Dendritic cell treated with granulocyte-macrophage colony-stimulating factor and Interleukin-4, amounts not matched to agents 40 ng/mL and 50 ng/mL, for 4 days (primary cell): ENCODE measurements at regions not wholly inside any gene's neighbourhood (a gene's known extent, or its start where the extent isn't known, plus 50 kb on each side); places are given as distances from the start of the nearest gene placed in this dataset.

Source experiments
- H3K27ac Mint-ChIP-seq: one replicate; pipeline ENCODE4 v1.8.0; 2022; ENCODE audit warnings: mild to moderate bottlenecking, mixed read lengths
- H3K27me3 Mint-ChIP-seq: one replicate; pipeline ENCODE4 v1.8.0; 2022; ENCODE audit warnings: mild to moderate bottlenecking, mixed read lengths
- H3K36me3 Mint-ChIP-seq: one replicate; pipeline ENCODE4 v1.8.0; 2022; ENCODE audit warnings: low read depth, mixed read lengths
- H3K4me1 Mint-ChIP-seq: one replicate; pipeline ENCODE4 v1.8.0; 2022; ENCODE audit warnings: low read depth, mixed read lengths
- H3K4me3 Mint-ChIP-seq: one replicate; pipeline ENCODE4 v1.8.0; 2022; ENCODE audit warnings: mild to moderate bottlenecking, moderate library complexity, mixed read lengths
- H3K9me3 Mint-ChIP-seq: one replicate; pipeline ENCODE4 v1.8.0; 2022; ENCODE audit warnings: mixed read lengths
- intact Hi-C: fragments of 100-400 bp; cut with micrococcal nuclease; formaldehyde crosslinking; loops from one replicate; pipeline ENCODE4 v1.15.0; 2022

- H3K27me3 Mint-ChIP-seq = peaks cover 3% of the 10 kb centered on the region
- no peak overlapping the region for H3K27ac Mint-ChIP-seq
- H3K36me3 Mint-ChIP-seq = no peaks in the 10 kb centered on the region
- H3K9me3 Mint-ChIP-seq = no peaks in the 10 kb centered on the region
- H3K4me3 Mint-ChIP-seq = no peak overlapping the region
- H3K4me1 Mint-ChIP-seq = no peaks in the 10 kb centered on the region
- intact Hi-C loops = no loop called here
Observed at GRCh38 chr21:37967036-37967435, 50.8 kb upstream of the KCNJ6 start.

- Mint-ChIP-seq H3K9me3 (no peaks in the 10 kb centered on the region), H3K36me3 (no peaks in the 10 kb centered on the region), H3K4me3 (no peak overlapping the region), H3K27me3 (peaks cover 3% of the 10 kb centered on the region), H3K27ac (no peak overlapping the region), H3K4me1 (no peaks in the 10 kb centered on the region)
- intact Hi-C loops = no loop called here
Observed at GRCh38 chr21:37968744-37969143, 52.5 kb upstream of the KCNJ6 start.

GRCh38 chr21:37970548-37970947 is 54.3 kb upstream of the KCNJ6 start:
- H3K9me3 Mint-ChIP-seq = no peaks in the 10 kb centered on the region
- H3K36me3 Mint-ChIP-seq = no peaks in the 10 kb centered on the region
- peaks cover 4% of the 10 kb centered on the region for H3K27me3 Mint-ChIP-seq
- intact Hi-C loops = no loop called here
- no peak overlapping the region for H3K27ac Mint-ChIP-seq
- H3K4me1 Mint-ChIP-seq = no peaks in the 10 kb centered on the region
- no peak overlapping the region for H3K4me3 Mint-ChIP-seq

DNA sequence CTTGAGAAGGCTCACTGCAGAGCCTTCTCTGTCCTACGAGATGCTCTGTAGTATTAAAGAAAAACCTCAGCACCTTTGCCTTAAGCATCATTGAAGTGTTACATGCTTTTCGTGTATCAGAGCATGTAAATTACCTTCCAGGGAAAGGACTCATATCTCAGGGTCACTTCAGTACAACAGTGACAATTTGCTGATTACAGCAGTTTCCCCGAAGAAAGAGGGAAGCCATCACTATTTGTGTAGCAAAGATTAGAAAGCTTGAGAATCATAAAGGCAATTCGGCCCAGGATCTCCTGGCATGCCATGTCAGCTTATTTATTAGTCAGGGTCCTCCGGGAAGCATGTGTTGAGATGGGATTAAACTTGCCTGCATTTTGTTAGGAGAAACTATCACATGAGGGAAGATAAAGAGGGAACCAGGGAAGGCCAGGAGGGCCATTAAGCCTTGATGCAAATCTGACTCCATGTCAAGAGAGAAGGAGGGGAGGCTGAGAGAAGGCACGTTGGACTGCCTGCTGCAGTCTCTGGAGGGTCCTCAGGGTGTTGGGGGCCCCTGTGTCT is 55.2 kb upstream of the KCNJ6 start:
- Mint-ChIP-seq H3K4me3 (no peak overlapping the region), H3K27ac (no peak overlapping the region), H3K4me1 (no peaks in the 10 kb centered on the region), H3K36me3 (no peaks in the 10 kb centered on the region), H3K9me3 (no peaks in the 10 kb centered on the region), H3K27me3 (peaks cover 4% of the 10 kb centered on the region)
- intact Hi-C loops = no loop called here

DNA sequence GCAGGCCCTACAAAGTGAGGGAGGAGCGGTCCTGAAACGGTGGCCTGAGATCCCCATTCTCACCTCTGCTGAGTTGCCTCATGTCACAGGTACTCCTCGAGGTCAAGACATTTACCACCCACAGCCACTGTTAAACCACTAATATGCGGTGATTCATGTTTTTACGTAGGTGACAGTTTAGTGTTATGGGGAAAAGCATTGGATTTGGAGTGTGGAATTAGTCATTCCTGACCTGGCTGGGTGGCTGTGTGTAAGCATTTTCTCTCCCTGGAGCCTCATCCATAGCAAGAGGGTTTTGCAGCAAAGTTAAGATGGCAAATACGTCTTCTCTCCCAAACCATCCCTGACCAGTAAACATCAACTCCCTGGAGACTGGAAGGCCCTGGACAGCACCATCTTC is 57.8 kb upstream of the KCNJ6 start:
- no peak overlapping the region for H3K27ac Mint-ChIP-seq
- H3K4me3 Mint-ChIP-seq = no peak overlapping the region
- intact Hi-C loops = no loop called here
- no peaks in the 10 kb centered on the region for H3K4me1 Mint-ChIP-seq
- no peaks in the 10 kb centered on the region for H3K9me3 Mint-ChIP-seq
- no peaks in the 10 kb centered on the region for H3K36me3 Mint-ChIP-seq
- H3K27me3 Mint-ChIP-seq = peaks cover 4% of the 10 kb centered on the region

GRCh38 chr21:37982496-37983318 is 66.5 kb upstream of the KCNJ6 start:
- Mint-ChIP-seq H3K36me3 (no peaks in the 10 kb centered on the region), H3K4me3 (no peak overlapping the region), H3K9me3 (no peaks in the 10 kb centered on the region), H3K27ac (no peak overlapping the region), H3K4me1 (no peaks in the 10 kb centered on the region), H3K27me3 (peaks cover 4% of the 10 kb centered on the region)
- intact Hi-C loops = no loop called here

DNA sequence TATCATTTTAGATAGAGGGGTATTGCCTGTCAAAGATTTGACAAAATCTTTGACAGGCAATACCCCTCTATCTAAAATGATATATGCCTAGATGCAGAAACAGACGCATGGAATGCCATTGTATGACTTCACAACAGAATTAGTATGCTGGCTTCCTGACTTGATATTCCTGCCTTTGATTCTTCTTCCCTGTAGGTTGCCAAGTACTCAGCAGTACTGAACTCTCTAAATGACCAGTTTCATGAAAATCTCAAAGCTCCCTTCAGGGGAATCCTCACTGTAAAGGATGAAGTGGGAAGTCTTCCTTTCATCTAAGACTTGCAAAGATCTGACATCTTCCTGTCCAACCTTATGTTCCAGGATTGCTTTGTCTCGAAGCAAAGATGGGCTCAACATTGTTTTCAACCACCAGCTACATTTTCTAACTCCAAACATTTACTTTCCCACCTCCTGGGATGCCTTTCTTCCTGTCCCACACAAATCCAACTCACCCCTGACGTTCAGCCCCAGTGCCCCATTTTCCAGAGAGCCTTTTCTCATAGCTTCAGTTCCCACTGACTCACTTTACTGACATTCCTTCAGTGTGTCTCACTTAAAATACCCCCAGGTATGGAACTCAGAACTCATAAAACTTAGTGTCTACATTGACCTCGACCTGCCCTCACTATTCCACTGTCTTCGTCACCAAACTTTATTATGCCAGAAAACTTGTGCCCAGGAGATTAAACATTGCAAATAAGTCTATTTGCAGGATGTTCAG is 67.3 kb upstream of the KCNJ6 start:
- intact Hi-C loops = no loop called here
- Mint-ChIP-seq H3K9me3 (no peaks in the 10 kb centered on the region), H3K4me1 (no peaks in the 10 kb centered on the region), H3K36me3 (no peaks in the 10 kb centered on the region), H3K27ac (no peak overlapping the region), H3K27me3 (peaks cover 4% of the 10 kb centered on the region), H3K4me3 (no peak overlapping the region)

DNA sequence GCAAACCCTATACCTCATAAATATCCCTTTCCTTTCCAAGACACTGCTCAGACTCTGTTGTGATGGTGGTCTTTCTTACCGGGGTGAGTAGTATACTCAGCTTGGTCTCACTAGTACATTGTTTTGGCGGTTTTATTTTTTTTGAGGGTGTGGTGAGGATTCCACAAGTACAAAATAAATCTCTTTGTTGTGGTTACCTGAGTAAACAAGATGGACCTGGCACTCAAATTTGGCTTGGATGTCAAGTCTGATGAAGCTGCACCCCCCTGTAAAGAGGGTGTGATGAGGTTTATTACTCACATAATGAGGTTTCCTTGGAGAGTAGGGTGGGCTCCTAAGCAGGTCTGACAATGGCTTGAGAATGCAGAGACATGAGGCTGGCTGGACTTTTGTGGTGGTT is 68.2 kb upstream of the KCNJ6 start:
- Mint-ChIP-seq H3K4me3 (no peak overlapping the region), H3K36me3 (no peaks in the 10 kb centered on the region)

GRCh38 chr21:37986000-37986399 is 69.7 kb upstream of the KCNJ6 start:
- H3K36me3 Mint-ChIP-seq = no peaks in the 10 kb centered on the region
- intact Hi-C loops = no loop called here
- H3K27me3 Mint-ChIP-seq = peaks cover 6% of the 10 kb centered on the region
- H3K9me3 Mint-ChIP-seq = no peaks in the 10 kb centered on the region
- H3K27ac Mint-ChIP-seq = no peak overlapping the region
- H3K4me3 Mint-ChIP-seq = no peak overlapping the region
- no peaks in the 10 kb centered on the region for H3K4me1 Mint-ChIP-seq

More for the DNA sequence above, 68.2 kb upstream of the KCNJ6 start:
- no peak overlapping the region for H3K27ac Mint-ChIP-seq
- H3K4me1 Mint-ChIP-seq = no peaks in the 10 kb centered on the region
- intact Hi-C loops = no loop called here
- peaks cover 4% of the 10 kb centered on the region for H3K27me3 Mint-ChIP-seq
- no peaks in the 10 kb centered on the region for H3K9me3 Mint-ChIP-seq

- Mint-ChIP-seq H3K27me3 (peaks cover 6% of the 10 kb centered on the region), H3K4me1 (no peaks in the 10 kb centered on the region), H3K36me3 (no peaks in the 10 kb centered on the region), H3K27ac (no peak overlapping the region), H3K9me3 (no peaks in the 10 kb centered on the region), H3K4me3 (no peak overlapping the region)
- intact Hi-C loops = no loop called here
Observed at GRCh38 chr21:37986751-37987399, 70.6 kb upstream of the KCNJ6 start.

DNA sequence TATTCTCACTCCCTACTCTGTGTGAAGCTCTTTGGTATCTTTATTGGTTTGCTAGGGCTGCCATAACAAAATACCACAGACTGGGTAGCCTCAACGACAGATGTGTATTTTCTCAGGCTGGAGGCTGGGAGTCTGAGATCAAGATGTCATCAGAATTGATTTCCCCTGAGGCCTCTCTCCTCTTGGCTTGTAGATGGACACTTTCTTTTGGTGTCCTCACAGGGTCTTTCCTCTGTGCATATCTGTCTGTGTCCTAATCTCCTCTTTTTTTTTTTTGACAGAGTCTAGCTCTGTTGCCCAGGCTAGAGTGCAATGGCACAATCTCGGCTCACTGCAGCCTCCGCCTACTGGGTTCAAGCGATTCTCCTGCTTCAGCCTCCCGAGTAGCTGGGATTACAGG is 71.4 kb upstream of the KCNJ6 start:
- H3K27me3 Mint-ChIP-seq = peaks cover 8% of the 10 kb centered on the region
- no peak overlapping the region for H3K27ac Mint-ChIP-seq
- intact Hi-C loops = no loop called here
- no peaks in the 10 kb centered on the region for H3K9me3 Mint-ChIP-seq
- H3K36me3 Mint-ChIP-seq = no peaks in the 10 kb centered on the region
- H3K4me1 Mint-ChIP-seq = no peaks in the 10 kb centered on the region
- H3K4me3 Mint-ChIP-seq = no peak overlapping the region

DNA sequence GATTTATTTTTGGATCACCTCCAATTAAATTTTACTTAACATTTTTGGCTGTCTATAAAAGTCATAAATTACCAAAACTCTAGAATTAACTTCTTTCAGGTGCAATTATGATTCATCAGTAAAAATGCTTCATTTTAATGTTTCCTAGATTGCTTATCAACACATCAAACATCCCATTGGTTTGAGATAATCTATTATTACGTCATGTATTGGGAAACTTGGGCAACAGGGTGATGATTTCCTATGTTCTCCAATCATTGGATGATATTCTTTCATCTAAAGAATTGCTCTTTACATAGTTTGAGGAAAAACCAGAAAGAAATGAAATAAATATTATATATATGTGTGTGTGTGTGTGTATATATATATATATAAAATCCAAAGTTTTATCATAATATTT is 76.8 kb upstream of the KCNJ6 start:
- Mint-ChIP-seq H3K27ac (no peak overlapping the region), H3K4me3 (no peak overlapping the region), H3K36me3 (no peaks in the 10 kb centered on the region), H3K27me3 (peaks cover 8% of the 10 kb centered on the region), H3K4me1 (no peaks in the 10 kb centered on the region), H3K9me3 (no peaks in the 10 kb centered on the region)
- intact Hi-C loops = no loop called here

DNA sequence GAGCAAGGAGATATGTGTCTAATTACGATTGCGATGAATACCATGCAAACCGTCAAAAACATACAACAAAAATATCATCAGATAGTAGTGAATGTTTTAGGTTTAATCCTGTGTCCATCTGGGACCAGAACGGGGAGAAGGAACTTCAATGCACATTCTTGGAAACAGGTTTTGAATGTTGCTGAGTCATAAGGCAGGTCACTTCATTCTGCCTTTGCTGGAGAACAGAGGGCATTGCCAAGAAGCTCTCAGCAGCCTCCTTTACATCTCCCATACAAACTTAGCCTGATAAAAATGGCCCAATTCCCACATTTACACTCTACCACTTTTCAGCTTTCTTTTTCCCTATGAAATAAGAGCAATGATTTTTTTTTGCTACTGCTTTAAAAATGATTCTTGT is 78.0 kb upstream of the KCNJ6 start:
- intact Hi-C loops = no loop called here
- Mint-ChIP-seq H3K27me3 (peaks cover 8% of the 10 kb centered on the region), H3K36me3 (no peaks in the 10 kb centered on the region), H3K9me3 (no peaks in the 10 kb centered on the region), H3K27ac (no peak overlapping the region), H3K4me3 (no peak overlapping the region), H3K4me1 (no peaks in the 10 kb centered on the region)

DNA sequence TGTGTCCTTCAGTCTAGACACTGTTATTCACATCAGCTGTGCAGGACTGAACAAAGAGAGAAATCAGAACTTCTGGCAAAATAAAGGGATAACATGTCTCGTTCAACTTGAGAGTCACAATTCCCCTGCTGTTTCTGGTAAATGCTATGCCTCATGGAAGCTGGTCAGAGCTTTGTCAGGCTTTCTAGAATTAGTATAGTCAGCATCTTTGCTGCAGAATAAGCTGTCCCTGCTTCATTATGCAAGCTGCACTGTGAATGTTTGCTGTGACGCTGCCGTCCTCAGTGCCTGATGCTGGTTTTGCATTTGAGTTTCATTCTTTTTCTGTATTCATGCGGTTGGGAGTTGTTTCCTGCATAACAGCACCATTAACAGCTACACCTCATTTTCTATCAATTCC is 96.4 kb upstream of the KCNJ6 start:
- Mint-ChIP-seq H3K36me3 (no peaks in the 10 kb centered on the region), H3K27ac (no peak overlapping the region), H3K4me3 (no peak overlapping the region), H3K9me3 (no peaks in the 10 kb centered on the region), H3K4me1 (no peaks in the 10 kb centered on the region), H3K27me3 (peaks cover 12% of the 10 kb centered on the region)
- intact Hi-C loops = no loop called here
